HEK293 (cell line): ENCODE measurements at regions not wholly inside any gene's neighbourhood (a gene's known extent, or its start where the extent isn't known, plus 50 kb on each side); places are given as distances from the start of the nearest gene placed in this dataset.

ENCODE experiments used
- BCL11A ChIP-seq: fragments of 450-650 bp; formaldehyde crosslinking; IDR thresholded peaks from 2 replicates; pipeline ENCODE4 v1.5.1; 2016; ENCODE audit warnings: low read depth, missing biosample characterization, missing genetic modification characterization
- ZNF514 ChIP-seq: fragments of 450-650 bp; formaldehyde crosslinking; IDR thresholded peaks from 2 replicates; pipeline ENCODE4 v1.5.1; 2016; ENCODE audit warnings: missing biosample characterization, missing genetic modification characterization
- TF ChIP-seq, protein P1 (sequence below): fragments of 450-650 bp; formaldehyde crosslinking; IDR thresholded peaks from 2 replicates; pipeline ENCODE4 v1.5.1; 2016; ENCODE audit warnings: missing biosample characterization, missing genetic modification characterization
- TF ChIP-seq, protein P2 (sequence below): IDR thresholded peaks from 2 replicates; pipeline ENCODE4 v1.6.1; 2011; ENCODE audit warnings: mild to moderate bottlenecking, low read depth, low read length, borderline replicate concordance

DNA sequence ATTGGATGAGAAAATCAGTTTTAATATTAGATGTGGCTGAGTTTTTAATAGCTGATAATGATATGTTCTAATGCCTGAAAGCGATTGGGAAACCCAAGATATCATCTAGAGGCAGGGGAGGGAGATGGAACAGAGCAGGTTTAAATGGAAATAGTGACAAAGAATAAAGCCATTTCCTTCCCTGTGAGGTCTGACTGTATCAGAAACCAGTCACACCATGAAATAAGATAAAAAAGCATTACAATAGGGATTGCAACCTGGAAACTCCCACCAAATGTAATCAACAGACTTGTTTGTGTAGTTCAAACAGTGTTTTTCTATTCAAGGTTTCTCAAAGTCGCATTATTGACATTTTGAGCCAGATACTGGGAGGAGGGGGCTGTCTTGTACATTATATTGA is 110.1 kb upstream of the SMIM23 start:
- TF ChIP-seq, protein P1, sequence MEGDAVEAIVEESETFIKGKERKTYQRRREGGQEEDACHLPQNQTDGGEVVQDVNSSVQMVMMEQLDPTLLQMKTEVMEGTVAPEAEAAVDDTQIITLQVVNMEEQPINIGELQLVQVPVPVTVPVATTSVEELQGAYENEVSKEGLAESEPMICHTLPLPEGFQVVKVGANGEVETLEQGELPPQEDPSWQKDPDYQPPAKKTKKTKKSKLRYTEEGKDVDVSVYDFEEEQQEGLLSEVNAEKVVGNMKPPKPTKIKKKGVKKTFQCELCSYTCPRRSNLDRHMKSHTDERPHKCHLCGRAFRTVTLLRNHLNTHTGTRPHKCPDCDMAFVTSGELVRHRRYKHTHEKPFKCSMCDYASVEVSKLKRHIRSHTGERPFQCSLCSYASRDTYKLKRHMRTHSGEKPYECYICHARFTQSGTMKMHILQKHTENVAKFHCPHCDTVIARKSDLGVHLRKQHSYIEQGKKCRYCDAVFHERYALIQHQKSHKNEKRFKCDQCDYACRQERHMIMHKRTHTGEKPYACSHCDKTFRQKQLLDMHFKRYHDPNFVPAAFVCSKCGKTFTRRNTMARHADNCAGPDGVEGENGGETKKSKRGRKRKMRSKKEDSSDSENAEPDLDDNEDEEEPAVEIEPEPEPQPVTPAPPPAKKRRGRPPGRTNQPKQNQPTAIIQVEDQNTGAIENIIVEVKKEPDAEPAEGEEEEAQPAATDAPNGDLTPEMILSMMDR (tag by site-specific recombination), result no peak
- no peak for TF ChIP-seq BCL11A
- no peak for TF ChIP-seq ZNF514 (tag by site-specific recombination)
- TF ChIP-seq, protein P2, sequence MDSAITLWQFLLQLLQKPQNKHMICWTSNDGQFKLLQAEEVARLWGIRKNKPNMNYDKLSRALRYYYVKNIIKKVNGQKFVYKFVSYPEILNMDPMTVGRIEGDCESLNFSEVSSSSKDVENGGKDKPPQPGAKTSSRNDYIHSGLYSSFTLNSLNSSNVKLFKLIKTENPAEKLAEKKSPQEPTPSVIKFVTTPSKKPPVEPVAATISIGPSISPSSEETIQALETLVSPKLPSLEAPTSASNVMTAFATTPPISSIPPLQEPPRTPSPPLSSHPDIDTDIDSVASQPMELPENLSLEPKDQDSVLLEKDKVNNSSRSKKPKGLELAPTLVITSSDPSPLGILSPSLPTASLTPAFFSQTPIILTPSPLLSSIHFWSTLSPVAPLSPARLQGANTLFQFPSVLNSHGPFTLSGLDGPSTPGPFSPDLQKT, result no peak
